ENCODE measurements at regions not wholly inside any gene's neighbourhood (a gene's known extent, or its start where the extent isn't known, plus 50 kb on each side); places are given as distances from the start of the nearest gene placed in this dataset.

DNA sequence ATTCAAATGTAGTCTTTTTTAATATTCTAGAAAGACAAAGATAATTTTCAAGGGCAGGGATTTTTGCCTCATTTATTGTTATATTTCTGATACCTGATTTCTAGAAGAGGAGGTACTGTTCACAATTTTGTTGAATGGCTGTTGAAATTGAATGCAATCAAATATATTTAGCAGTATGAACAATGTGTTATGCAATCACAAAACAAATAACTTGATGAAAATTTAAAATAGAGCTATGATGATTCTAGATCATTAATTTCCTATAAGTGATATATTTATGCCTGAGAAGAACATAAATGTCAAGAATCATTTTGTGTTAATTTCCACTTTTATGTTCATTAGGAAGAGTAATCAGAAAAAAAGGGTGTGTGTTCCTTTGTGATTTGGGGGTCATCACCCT is 114.6 kb upstream of the CNTNAP2 start:
- no peak overlapping the region for H4K8ac ChIP-seq (ENCODE audit: low read depth in 2 of 2, low read length in 2 of 2)
- no peak for DNase-seq
- no peak overlapping the region for H3K4ac ChIP-seq (ENCODE audit: low read depth, low read length)
- no peaks in the 10 kb centered on the region for H3K79me1 ChIP-seq (ENCODE audit: low read depth in 1 of 2, low read length in 2 of 2)
- H3K9me1 ChIP-seq (ENCODE audit: insufficient read depth, low read length) = no peaks in the 10 kb centered on the region
- H2AK5ac ChIP-seq (ENCODE audit: low read depth, low read length) = no peak overlapping the region
- no peak for ATAC-seq (ENCODE audit: low read depth)
- no peak overlapping the region for H2AK9ac ChIP-seq (replicated peaks; ENCODE audit: low read depth, low read length, poor library complexity)
- no peak overlapping the region for H4K5ac ChIP-seq (ENCODE audit: low read depth, low read length)
- no peak overlapping the region for H4K91ac ChIP-seq (ENCODE audit: insufficient read depth, low read depth, low read length)
- in situ Hi-C loops (cut with MboI; ENCODE audit: low sequenced_read_pairs) (no loop called here), dilution Hi-C loops (cut with HindIII; ENCODE audit: low sequenced_read_pairs, unreplicated experiment) (no loop called here), intact Hi-C loops (cut with micrococcal nuclease) (no loop called here)
- no peak overlapping the region for H3K9ac ChIP-seq (ENCODE audit: low read depth, low read length)
- H3K4me1 ChIP-seq (ENCODE audit: control insufficient read depth, insufficient read depth, low read length) = no peaks in the 10 kb centered on the region
- H3K27ac ChIP-seq (ENCODE audit: insufficient read depth, low read length) = no peak overlapping the region
- no peak overlapping the region for H2AFZ ChIP-seq (replicated peaks; ENCODE audit: low read length, poor library complexity)
- no peak overlapping the region for H2BK5ac ChIP-seq (ENCODE audit: low read depth, low read length, poor library complexity, severe bottlenecking)
- no TSS peak for BruUV-seq (replicated peaks)
- no peaks in the 10 kb centered on the region for H4K20me1 ChIP-seq (ENCODE audit: insufficient read depth, low read length)
- no peak overlapping the region for H3K23ac ChIP-seq (ENCODE audit: low read depth, low read length)
- no peak overlapping the region for H3K4me2 ChIP-seq (ENCODE audit: low read depth, low read length)
- POLR2A ChIA-PET (ENCODE audit: unreplicated experiment) = no interaction called here
- no peak overlapping the region for H3K4me3 ChIP-seq (ENCODE audit: insufficient read depth, low read depth, low read length)
- peaks cover 2% of the 10 kb centered on the region for H3K9me3 ChIP-seq (ENCODE audit: control insufficient read depth, insufficient read depth, low read length)
- H3K27me3 ChIP-seq (ENCODE audit: control insufficient read depth, insufficient read depth, low read length) = no peaks in the 10 kb centered on the region
- no peak overlapping the region for H2BK20ac ChIP-seq (ENCODE audit: low read depth, low read length)
- no peak overlapping the region for H3K14ac ChIP-seq (replicated peaks; ENCODE audit: low read depth, low read length)
- no peak for TF ChIP-seq POLR2A (IDR thresholded peaks at IDR 0.05; ENCODE audit: low read depth, low read length)
- TF ChIP-seq CEBPB (IDR thresholded peaks at IDR 0.05; ENCODE audit: low read depth, low read length) = no peak
- TF ChIP-seq RAD21 (IDR thresholded peaks at IDR 0.05; ENCODE audit: low read length) = no peak
- TF ChIP-seq, protein P1, sequence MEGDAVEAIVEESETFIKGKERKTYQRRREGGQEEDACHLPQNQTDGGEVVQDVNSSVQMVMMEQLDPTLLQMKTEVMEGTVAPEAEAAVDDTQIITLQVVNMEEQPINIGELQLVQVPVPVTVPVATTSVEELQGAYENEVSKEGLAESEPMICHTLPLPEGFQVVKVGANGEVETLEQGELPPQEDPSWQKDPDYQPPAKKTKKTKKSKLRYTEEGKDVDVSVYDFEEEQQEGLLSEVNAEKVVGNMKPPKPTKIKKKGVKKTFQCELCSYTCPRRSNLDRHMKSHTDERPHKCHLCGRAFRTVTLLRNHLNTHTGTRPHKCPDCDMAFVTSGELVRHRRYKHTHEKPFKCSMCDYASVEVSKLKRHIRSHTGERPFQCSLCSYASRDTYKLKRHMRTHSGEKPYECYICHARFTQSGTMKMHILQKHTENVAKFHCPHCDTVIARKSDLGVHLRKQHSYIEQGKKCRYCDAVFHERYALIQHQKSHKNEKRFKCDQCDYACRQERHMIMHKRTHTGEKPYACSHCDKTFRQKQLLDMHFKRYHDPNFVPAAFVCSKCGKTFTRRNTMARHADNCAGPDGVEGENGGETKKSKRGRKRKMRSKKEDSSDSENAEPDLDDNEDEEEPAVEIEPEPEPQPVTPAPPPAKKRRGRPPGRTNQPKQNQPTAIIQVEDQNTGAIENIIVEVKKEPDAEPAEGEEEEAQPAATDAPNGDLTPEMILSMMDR (conservative IDR thresholded peaks at IDR 0.05; ENCODE audit: low read depth, low read length) = no peak
- no peak for TF ChIP-seq FOS (IDR thresholded peaks at IDR 0.05; ENCODE audit: low read depth, low read length)
- TF ChIP-seq SMC3 (IDR thresholded peaks at IDR 0.05; ENCODE audit: low read depth, low read length) = no peak
- TF ChIP-seq CHD1 (IDR thresholded peaks at IDR 0.05; ENCODE audit: low read depth, low read length) = no peak
- TF ChIP-seq, protein P2, sequence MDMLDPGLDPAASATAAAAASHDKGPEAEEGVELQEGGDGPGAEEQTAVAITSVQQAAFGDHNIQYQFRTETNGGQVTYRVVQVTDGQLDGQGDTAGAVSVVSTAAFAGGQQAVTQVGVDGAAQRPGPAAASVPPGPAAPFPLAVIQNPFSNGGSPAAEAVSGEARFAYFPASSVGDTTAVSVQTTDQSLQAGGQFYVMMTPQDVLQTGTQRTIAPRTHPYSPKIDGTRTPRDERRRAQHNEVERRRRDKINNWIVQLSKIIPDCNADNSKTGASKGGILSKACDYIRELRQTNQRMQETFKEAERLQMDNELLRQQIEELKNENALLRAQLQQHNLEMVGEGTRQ (IDR thresholded peaks at IDR 0.05; ENCODE audit: low read depth, low read length) = no peak
- no peak for TF ChIP-seq RFX5 (IDR thresholded peaks at IDR 0.05; ENCODE audit: low read depth, low read length)
- TF ChIP-seq MAFK (IDR thresholded peaks at IDR 0.05; ENCODE audit: low read depth, low read length) = no peak
- no peak for TF ChIP-seq RCOR1 (IDR thresholded peaks at IDR 0.05; ENCODE audit: insufficient replicate concordance, low read length)
- no peaks in the 10 kb centered on the region for H3K36me3 ChIP-seq (ENCODE audit: control insufficient read depth, insufficient read depth, low read length)
- H3K56ac ChIP-seq (ENCODE audit: extremely low read depth, insufficient read depth, low read length) = no peak overlapping the region
- no peak overlapping the region for H2BK15ac ChIP-seq (ENCODE audit: low read depth, low read length)
- no peak overlapping the region for H2BK120ac ChIP-seq (ENCODE audit: low read depth, low read length)
- CTCF ChIA-PET = no interaction called here
- no peak overlapping the region for H3K18ac ChIP-seq (ENCODE audit: low read depth, low read length)

Data from IMR-90 (cell line).